AG09319 (cell line): ENCODE measurements at regions not wholly inside any gene's neighbourhood (a gene's known extent, or its start where the extent isn't known, plus 50 kb on each side); places are given as distances from the start of the nearest gene placed in this dataset.

Source experiments
- DNase-seq: peaks from one replicate; pipeline ENCODE4 v3.0.0-alpha.2; 2010; ENCODE audit warnings: low read depth; ENCODE audit errors: extremely low read depth
- CTCF ChIP-seq: IDR thresholded peaks from 2 replicates; pipeline ENCODE4 v1.5.1; 2011; ENCODE audit warnings: low read depth, mild to moderate bottlenecking, inconsistent platforms, low read length, moderate library complexity

GRCh38 chr1:208924928-208925327 is 658.6 kb upstream of the CAMK1G start:
- no peak for DNase-seq
- no peak for TF ChIP-seq CTCF

- TF ChIP-seq CTCF: no peak
- no peak for DNase-seq
Measured at GRCh38 chr1:208928349-208929010, 655.0 kb upstream of the CAMK1G start.

- TF ChIP-seq CTCF: no peak
Measured at GRCh38 chr1:208929575-208929974, 653.9 kb upstream of the CAMK1G start.

GRCh38 chr1:208931936-208932335 is 651.6 kb upstream of the CAMK1G start:
- no peak for DNase-seq
- TF ChIP-seq CTCF: no peak

More at GRCh38 chr1:208929575-208929974, 653.9 kb upstream of the CAMK1G start:
- no peak for DNase-seq

GRCh38 chr1:208933984-208934525 is 649.5 kb upstream of the CAMK1G start:
- no peak for DNase-seq
- TF ChIP-seq CTCF: no peak

- TF ChIP-seq CTCF: no peak
- DNase-seq: no peak
Measured at GRCh38 chr1:208934933-208935332, 648.6 kb upstream of the CAMK1G start.

GRCh38 chr1:208935517-208936187 is 647.9 kb upstream of the CAMK1G start:
- no peak for TF ChIP-seq CTCF
- DNase-seq: no peak
